NCI-H69 (cell line): ENCODE measurements at regions not wholly inside any gene's neighbourhood (a gene's known extent, or its start where the extent isn't known, plus 50 kb on each side); places are given as distances from the start of the nearest gene placed in this dataset.
"Not testable (repeated sequence)": the region's sequence is repeated elsewhere in the genome, so short reads cannot be mapped to it uniquely, and the experiment has no call there.

Experiments used
- DNase-seq: peaks from one replicate; lab custom pipeline; 2025; lab: John Stamatoyannopoulos, UW

- DNase-seq, result no peak
These were observed 1090.9 kb downstream of the SH3BGRL start for GRCh38 chrX:82292803-82293202.

GRCh38 chrX:82320569-82320968 is 1118.7 kb downstream of the SH3BGRL start:
- no peak for DNase-seq

DNA sequence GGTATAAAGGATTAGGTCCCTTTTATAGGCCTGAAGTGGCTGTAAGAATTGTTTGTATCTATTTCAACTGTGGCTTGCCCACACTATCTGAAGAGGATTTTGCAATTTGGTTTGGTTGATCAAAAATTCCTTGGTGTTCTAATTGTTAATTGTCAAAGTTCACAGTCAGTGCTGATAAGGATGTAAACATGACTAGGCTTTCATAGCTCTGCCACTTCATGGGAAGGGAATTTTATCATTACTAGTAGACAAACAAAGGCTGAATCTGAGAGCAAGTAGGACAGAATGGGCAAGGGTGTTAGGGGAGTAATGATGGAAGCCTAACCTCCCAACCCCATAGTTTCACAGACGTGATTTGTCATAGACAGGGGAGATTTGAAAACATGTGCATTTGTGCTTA is 1131.7 kb downstream of the SH3BGRL start:
- DNase-seq, result no peak

GRCh38 chrX:82335772-82336171 is 1133.9 kb downstream of the SH3BGRL start:
- DNase-seq, result no peak

- no peak for DNase-seq
These were observed 1140.6 kb downstream of the SH3BGRL start for GRCh38 chrX:82342531-82342930.

GRCh38 chrX:82362550-82362949 is 1145.5 kb upstream of the POU3F4 start:
- DNase-seq, result peak; percentile 29

GRCh38 chrX:82362990-82363389 is 1145.1 kb upstream of the POU3F4 start:
- DNase-seq, result no peak

DNA sequence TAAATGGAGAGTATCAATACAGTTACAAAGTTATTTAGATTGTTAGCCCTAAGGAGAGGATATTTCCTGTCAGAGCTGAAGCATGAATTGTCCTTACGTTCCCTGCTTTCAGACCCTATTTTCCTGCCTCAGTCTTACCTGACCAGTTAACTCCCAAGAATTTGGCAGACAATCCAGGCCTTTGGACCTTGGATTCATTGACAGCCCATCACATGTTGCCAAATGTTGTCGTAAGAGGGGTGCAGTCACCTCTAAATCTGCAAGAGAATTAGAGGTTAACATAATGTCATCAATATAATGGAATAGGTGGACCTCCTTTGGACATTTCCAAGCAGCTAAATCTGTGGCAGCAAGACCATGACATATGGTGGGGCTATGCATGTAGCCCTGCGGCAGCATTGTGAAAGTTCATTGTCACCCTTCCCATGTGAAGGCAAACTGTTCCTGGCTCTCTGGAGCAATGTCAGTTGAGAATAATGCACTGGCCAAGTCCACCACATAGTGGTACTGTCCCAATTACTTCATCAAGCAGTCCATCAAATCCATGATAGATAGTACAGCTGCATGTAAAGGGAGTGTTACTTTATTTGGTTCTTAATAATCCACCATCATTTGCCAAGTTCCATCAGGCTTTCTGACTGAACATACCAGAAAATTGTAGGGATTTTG is 1137.0 kb upstream of the POU3F4 start:
- no peak for DNase-seq

- no peak for DNase-seq
These were observed 1123.7 kb upstream of the POU3F4 start for GRCh38 chrX:82384401-82384800.

- no peak for DNase-seq
These were observed 1095.2 kb upstream of the POU3F4 start for GRCh38 chrX:82412858-82413257.

- no peak for DNase-seq
These were observed 1065.8 kb upstream of the POU3F4 start for GRCh38 chrX:82442281-82442680.

DNA sequence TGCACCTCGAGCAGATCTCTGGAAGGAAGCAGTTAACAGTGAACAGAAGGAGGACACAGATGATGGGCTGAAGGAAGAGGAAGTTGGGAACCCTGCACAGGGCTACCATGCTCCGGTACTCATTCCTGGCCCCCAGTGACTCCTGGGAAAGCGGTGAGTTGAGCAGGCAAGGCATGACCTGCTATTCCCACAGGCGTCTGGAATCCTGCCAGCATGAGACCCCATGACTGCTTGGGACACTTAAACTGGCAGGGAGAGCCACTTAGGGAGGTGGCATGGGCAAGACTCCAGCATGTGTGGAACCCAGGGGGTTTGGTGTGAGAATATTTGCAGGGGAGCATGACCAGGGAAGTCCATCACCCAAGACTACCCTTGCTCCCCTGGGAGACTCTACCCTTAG is 1056.4 kb upstream of the POU3F4 start:
- DNase-seq, result no peak

GRCh38 chrX:82455852-82456251 is 1052.2 kb upstream of the POU3F4 start:
- DNase-seq, result not testable (repeated sequence)

DNA sequence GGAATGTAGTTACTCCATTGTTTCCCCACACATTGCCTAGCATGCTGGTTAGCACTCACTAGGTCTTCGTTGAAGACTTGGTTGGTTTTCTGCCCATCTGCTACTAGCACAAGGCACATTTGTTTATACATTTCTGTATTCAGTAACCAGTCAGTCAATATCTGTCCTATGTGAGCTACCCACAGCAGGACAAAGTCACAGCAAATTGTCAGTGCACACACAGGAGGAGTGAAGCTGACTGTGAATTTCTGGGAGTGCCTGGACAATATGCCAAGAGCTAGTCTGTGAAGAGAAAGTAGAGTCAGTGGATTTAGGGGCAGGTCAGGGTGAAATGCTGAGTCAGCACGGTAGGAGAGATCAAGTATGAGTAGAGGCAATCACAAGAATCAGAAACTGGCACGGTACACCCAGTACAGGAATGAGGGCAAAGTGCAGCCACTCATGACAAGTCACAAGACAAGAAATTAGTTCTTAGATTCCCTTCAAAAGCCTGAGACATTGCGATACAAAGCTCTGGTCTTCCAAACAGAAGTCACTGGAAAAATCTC is 1049.8 kb upstream of the POU3F4 start:
- no peak for DNase-seq

DNA sequence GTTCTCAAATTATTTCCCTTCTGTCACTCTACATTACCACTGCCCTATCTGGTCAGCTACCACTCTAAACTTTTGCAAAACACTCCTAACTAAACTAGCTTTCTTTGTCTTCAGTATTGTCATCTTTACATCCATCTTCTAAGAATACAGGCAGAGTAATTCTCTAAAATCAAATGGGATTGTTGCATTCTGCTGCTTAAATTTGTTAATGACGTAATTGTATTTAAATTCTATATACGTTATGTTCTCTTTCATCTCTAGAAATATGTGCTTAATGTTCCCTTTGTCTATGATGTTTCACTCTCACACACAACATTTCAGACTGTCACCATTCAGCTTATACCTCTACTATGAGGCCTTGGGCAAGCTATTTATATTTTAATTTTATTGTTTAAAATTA is 1041.1 kb upstream of the POU3F4 start:
- no peak for DNase-seq
